HG03575 (cell line): ENCODE measurements at regions not wholly inside any gene's neighbourhood (a gene's known extent, or its start where the extent isn't known, plus 50 kb on each side); places are given as distances from the start of the nearest gene placed in this dataset.
"Not testable (repeated sequence)": the region's sequence is repeated elsewhere in the genome, so short reads cannot be mapped to it uniquely, and the experiment has no call there.

ENCODE experiments used
- ATAC-seq: cut with Tn5 transposase; IDR thresholded peaks from one replicate; pipeline ENCODE4 v1.9.1; 2021; ENCODE audit not compliant: unreplicated experiment, insufficient number of reproducible peaks, low FRiP score; ENCODE audit errors: extremely low read depth

- no peak for ATAC-seq
Observed at GRCh38 chr6:130643361-130643760, 183.8 kb upstream of the SMLR1 start.

DNA sequence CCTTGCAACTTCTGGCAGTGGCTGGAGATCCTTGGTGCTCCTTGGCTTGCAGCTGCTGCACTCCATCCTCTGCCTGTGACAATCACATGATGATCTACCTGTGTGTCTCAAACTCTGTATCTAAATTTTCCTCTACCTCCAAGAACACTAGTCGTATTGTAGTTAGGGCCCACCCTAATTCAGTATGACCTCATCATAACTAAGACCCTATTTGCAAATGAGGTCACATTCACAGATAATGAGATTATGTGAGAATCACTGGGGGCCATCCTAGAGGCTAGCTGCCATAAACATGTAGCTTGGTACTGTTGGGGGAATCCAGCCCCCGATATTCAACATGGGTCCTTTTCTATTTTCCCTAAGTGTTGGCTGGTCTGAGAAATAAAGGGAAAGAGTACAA, 183.0 kb upstream of the SMLR1 start:
- no peak for ATAC-seq

- not testable (repeated sequence) for ATAC-seq
Observed at GRCh38 chr6:130644769-130645168, 182.4 kb upstream of the SMLR1 start.

DNA sequence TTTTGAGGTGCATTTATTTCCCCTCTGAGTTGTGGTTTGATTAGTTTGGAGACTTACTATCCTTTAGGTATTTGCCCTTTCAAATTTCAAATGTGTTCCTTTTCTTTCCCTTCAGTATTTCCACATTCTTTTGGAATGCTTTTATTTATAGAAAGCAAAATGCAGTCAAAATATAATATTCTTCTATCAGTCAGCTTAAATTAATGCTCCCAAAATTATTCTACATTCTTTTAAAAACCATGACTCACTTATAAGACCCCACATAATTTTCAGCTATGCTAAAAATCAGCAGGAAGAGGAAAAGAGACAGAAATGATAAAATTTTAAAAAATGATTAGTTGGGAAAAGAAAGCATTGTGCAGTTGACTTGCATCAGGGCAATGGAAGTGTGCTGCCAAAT, 180.0 kb upstream of the SMLR1 start:
- no peak for ATAC-seq

- ATAC-seq = no peak
Observed at GRCh38 chr6:130655586-130655985, 171.6 kb upstream of the SMLR1 start.

- ATAC-seq = no peak
Observed at GRCh38 chr6:130661077-130661476, 166.1 kb upstream of the SMLR1 start.

DNA sequence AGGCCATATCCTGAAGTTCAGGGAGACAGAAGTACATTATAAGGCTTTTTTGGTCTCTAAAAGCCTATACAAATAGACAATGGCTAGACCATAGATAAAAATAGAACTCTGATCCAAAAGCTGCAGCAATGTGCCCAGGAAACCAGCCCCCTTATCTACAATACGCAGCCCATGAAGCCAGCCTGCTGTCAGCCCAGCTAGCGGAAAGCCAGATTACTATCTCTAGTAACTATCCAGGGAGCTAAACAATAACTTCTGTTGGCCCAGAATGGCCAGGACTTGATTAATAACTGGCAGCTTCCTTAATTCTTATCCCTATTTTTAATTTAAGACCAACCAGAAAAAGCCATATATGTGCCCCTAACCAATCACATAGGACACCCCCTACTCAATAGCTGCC, 160.4 kb upstream of the SMLR1 start:
- ATAC-seq = no peak

GRCh38 chr6:130670142-130670541, 157.1 kb upstream of the SMLR1 start:
- no peak for ATAC-seq

DNA sequence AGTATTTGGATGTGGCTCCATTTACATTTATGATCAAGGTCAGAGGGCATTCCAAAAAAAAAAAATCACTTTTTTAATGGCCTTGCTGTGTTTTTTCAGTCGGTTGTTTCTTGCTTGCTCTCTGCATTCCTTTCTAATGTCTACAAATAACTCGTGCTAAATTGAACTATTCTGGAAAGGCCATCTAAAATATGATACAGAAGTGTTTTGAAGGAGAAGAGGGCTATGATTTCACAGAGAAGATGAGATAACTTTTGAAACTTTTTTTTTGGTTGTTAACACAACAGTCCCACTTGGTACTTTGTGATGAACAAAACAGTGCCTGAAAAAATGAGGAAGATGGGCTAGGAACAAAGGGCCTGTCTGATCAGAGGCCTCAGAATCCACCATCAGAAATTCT, 156.1 kb upstream of the SMLR1 start:
- no peak for ATAC-seq

- ATAC-seq = no peak
Observed at GRCh38 chr6:130671577-130671976, 155.6 kb upstream of the SMLR1 start.

- no peak for ATAC-seq
Observed at GRCh38 chr6:130672153-130672552, 155.1 kb upstream of the SMLR1 start.

GRCh38 chr6:130674604-130675003, 152.6 kb upstream of the SMLR1 start:
- no peak for ATAC-seq

- ATAC-seq = no peak
Observed at GRCh38 chr6:130675072-130675471, 152.1 kb upstream of the SMLR1 start.

- no peak for ATAC-seq
Observed at GRCh38 chr6:130676077-130676772, 151.0 kb upstream of the SMLR1 start.

GRCh38 chr6:130676773-130677144, 150.4 kb upstream of the SMLR1 start:
- no peak for ATAC-seq

DNA sequence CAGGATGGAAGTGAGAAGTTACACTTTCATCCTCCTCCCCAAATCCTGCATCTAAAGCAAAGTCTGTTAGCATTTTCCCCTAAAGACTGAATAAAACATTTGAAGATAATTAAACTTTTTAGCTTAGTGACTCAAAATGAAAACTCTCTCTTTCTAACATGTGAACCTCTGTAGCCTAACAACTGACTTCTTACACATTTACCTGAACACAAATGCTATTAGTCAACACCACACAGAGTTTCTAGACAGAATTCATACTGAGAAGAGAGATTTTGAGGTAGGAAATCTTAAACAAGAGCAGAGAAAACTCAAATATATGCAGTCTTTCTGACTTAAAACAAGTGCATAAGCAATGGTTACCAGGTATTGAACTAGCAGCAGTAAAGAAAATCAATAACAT, 149.9 kb upstream of the SMLR1 start:
- ATAC-seq = no peak

- ATAC-seq = no peak
Observed at GRCh38 chr6:130677766-130678165, 149.4 kb upstream of the SMLR1 start.

- no peak for ATAC-seq
Observed at GRCh38 chr6:130679684-130680083, 147.5 kb upstream of the SMLR1 start.

DNA sequence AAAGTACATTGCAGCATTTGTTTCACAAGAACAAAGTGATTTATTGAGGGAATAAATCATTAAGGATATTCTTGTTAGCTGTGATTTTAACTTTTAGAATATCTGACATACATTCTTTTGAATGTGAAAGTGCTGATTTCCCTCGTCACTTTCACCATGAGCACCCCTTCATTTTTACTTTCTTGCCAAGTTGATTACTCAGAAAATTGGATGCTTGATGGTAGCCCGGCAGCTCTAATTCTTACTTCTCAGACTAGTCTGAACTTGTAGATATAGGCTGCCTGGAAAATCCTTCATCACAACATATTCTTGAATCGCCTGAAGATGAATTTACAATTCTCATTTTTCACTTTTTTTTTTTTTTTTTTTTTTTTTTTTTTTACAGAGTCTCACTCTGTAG, 147.1 kb upstream of the SMLR1 start:
- ATAC-seq = no peak

DNA sequence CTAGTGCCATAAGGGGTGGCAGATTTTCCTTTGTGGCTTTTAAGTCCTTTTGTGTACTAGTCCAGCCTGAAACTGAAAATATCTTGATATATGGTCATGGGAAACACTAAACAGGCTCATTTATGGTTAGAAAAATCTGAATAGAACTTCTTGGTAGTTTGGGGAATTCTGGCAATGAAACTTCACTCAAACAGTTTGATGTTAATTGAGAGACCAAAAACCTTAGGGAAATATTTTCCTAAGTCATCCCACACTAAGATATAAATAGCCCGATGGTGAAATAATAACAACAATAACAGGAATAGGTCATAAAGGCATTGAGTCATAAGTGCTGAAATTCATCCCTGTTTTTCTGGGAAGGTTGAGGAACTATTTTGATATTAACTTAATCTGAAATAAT, 146.2 kb upstream of the SMLR1 start:
- ATAC-seq = no peak

GRCh38 chr6:130682066-130682465, 145.1 kb upstream of the SMLR1 start:
- no peak for ATAC-seq
